Activated naive CD4-positive, alpha-beta T cell treated with anti-CD3 and anti-CD28 coated beads, Interleukin-2, amount 10 ng/mL, durations not matched to agents 7 days and 5 days (primary cell): ENCODE measurements at regions not wholly inside any gene's neighbourhood (a gene's known extent, or its start where the extent isn't known, plus 50 kb on each side); places are given as distances from the start of the nearest gene placed in this dataset.

ENCODE experiments used
- CTCF ChIA-PET: fragments of 350-600 bp; sonication (Branson Sonifier 250); formaldehyde crosslinking; loops from one replicate; lab custom pipeline; 2021; ENCODE audit warnings: antibody characterized with exemption; lab: Charles Lee
- DNase-seq: peaks from one replicate; pipeline ENCODE4 v3.0.0-alpha.2; 2020
- H3K27ac Mint-ChIP-seq: one replicate; pipeline ENCODE4 v1.8.0; 2021; ENCODE audit warnings: mild to moderate bottlenecking, moderate library complexity, mixed read lengths
- H3K27me3 Mint-ChIP-seq: one replicate; pipeline ENCODE4 v1.8.0; 2021; ENCODE audit warnings: mild to moderate bottlenecking, mixed read lengths
- H3K36me3 Mint-ChIP-seq: one replicate; pipeline ENCODE4 v1.8.0; 2021; ENCODE audit warnings: mixed read lengths
- H3K4me1 Mint-ChIP-seq: one replicate; pipeline ENCODE4 v1.8.0; 2021; ENCODE audit warnings: mixed read lengths
- H3K4me3 Mint-ChIP-seq: one replicate; pipeline ENCODE4 v1.8.0; 2021; ENCODE audit warnings: mild to moderate bottlenecking, moderate library complexity, mixed read lengths
- H3K9me3 Mint-ChIP-seq: one replicate; pipeline ENCODE4 v1.8.0; 2021; ENCODE audit warnings: mixed read lengths

DNA sequence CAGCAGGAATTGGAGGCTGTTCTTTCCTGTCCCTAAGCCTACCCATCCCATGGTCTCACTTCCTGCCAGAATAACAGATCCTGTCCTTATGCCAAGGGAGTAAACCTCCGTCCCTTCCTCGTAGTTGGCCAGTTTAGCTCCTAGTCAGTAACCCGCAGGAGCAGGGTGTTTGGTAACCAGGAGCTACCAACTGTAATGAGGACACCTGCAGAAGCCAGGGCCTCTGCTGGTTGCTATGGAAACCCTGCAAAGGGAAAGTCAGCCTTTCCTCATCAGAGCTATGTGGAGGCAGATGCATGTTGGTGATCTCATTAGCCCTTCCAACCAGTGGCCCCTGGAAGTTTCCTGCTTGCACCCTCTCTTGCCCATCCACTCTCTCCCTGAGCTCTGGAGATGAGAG, 368.2 kb upstream of the SULF2 start:
- no peak overlapping the region for H3K4me3 Mint-ChIP-seq
- no peak overlapping the region for H3K27ac Mint-ChIP-seq
- peaks cover 6% of the 10 kb centered on the region for H3K27me3 Mint-ChIP-seq
- no peaks in the 10 kb centered on the region for H3K4me1 Mint-ChIP-seq
- DNase-seq: no peak
- CTCF ChIA-PET: no interaction called here
- no peaks in the 10 kb centered on the region for H3K36me3 Mint-ChIP-seq
- H3K9me3 Mint-ChIP-seq: peaks cover 5% of the 10 kb centered on the region

DNA sequence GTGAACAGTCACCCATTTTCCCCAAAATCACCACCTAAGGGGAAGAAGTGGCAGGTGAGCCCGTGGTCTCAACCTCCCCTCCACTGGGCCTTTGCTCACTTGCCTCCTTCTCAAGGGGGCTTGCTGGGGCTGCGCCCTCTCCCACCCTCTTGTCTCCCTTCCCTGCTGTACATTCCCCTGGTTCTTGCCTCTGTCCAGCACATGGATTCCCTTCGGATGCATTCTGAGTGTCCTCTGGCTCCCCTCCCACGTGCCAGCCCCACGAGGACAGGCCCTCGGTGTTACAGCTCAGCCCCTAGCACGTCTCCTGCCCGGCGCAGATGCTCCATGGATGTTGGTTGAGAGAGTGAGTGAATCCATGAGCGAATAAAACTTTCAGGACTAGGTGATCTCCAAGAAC, 367.8 kb upstream of the SULF2 start:
- no peak overlapping the region for H3K27ac Mint-ChIP-seq

DNA sequence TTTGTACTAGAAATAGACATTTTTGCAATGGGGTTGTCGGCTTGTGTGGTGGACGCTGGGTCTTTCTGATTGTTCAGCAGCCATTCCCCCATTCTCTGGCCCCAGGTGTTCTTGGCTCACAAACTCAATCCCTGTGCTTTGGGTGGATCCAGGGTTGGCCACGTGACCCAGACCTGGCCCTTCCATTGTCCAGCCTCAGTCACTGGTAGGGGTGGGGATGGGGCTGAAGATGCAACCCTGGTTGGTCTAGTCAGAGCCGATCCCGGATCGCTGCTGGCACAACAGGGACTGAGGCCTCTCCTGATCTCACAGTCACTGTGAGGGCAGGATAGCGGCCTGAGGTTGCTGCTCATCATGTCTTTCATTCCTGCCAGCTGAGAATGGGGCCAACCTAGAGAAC, 365.3 kb upstream of the SULF2 start:
- H3K27ac Mint-ChIP-seq: no peak overlapping the region
- no peaks in the 10 kb centered on the region for H3K27me3 Mint-ChIP-seq
- no peak overlapping the region for H3K4me3 Mint-ChIP-seq
- CTCF ChIA-PET: no interaction called here
- H3K9me3 Mint-ChIP-seq: peaks cover 1% of the 10 kb centered on the region
- H3K4me1 Mint-ChIP-seq: no peaks in the 10 kb centered on the region
- DNase-seq: no peak
- no peaks in the 10 kb centered on the region for H3K36me3 Mint-ChIP-seq

More for the DNA sequence above, 367.8 kb upstream of the SULF2 start:
- no peak for DNase-seq
- Mint-ChIP-seq H3K27me3 (peaks cover 3% of the 10 kb centered on the region), H3K9me3 (peaks cover 5% of the 10 kb centered on the region), H3K36me3 (no peaks in the 10 kb centered on the region), H3K4me3 (no peak overlapping the region), H3K4me1 (no peaks in the 10 kb centered on the region)
- CTCF ChIA-PET: no interaction called here

DNA sequence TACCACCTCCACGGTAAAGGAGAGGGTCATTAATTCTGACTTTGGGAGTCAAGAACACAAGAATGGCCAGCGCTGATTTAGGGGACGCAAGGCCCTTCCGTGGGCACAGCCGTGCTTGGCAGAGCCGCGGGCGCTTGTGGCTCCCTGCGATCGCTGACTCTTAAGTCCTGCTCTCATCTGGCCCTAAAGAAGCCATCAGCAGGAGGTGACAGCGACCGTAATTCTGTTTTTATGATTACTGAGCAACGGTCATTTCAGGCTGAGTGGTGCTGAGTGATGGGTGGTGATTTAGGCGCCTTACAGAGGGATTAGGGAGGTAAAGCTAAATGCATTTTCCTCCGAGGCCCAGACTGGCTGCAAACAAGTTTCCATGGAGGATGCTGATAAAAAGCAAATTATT, 364.6 kb upstream of the SULF2 start:
- no peak overlapping the region for H3K27ac Mint-ChIP-seq
- no peaks in the 10 kb centered on the region for H3K9me3 Mint-ChIP-seq
- CTCF ChIA-PET: no interaction called here
- DNase-seq: no peak
- H3K4me3 Mint-ChIP-seq: no peak overlapping the region
- H3K36me3 Mint-ChIP-seq: no peaks in the 10 kb centered on the region
- no peaks in the 10 kb centered on the region for H3K4me1 Mint-ChIP-seq
- H3K27me3 Mint-ChIP-seq: no peaks in the 10 kb centered on the region

DNA sequence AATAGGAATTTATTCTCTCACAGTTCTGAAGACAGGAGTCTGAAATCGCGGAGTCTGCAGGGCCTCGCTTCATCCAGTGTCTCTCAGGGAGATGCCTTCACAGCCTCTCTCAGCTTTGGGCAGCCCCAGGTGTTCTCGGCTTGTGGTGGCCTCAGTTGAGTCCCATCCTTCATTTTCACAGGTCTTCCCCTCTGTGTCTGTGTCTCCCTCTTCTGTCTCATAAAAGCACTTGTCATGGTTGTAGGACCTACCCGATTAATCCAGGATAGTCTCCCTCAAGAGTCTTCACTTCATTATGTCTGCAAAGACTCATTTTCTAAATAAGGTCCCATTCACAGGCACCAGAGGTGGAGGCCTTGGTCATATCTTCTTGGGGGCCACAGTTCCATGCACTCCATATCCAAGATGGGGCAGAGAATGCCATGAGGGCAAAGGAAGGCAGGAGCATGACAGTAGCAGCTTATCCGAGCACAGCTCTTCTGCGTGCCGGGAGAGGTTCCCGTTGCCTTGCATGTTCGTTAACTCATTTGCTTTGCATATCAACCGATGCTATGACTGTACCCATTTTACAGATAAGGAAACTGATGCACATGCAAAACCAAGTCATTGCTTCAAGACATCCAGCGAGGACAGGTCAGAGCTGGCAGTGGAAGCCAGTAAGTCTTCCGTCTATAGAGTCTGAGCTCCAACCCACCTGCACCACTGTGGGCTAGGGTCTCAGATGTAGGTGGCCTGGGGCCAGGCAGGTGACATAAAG, 363.8 kb upstream of the SULF2 start:
- CTCF ChIA-PET: no interaction called here
- Mint-ChIP-seq H3K9me3 (no peaks in the 10 kb centered on the region), H3K36me3 (no peaks in the 10 kb centered on the region), H3K27ac (no peak overlapping the region), H3K4me3 (no peak overlapping the region), H3K4me1 (no peaks in the 10 kb centered on the region), H3K27me3 (no peaks in the 10 kb centered on the region)
- no peak for DNase-seq

DNA sequence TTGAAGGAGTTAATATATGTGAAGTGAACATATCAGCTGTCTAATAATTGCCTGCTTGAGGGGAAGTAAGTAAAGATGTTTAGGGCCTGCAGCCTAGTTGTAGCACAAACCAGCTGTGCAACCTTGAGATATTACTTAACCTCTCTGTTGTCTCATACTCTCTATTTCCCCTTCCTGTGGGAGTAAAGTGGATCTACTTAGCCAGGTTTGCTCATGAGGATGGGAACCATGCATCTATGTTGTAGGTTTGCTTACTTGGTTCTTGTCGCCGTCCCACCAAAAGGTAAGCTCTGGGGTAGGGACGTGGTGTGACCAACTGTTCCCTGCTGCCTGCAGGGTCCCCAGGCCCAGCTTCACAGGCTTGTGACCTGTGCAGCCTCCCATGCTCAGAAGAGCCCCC, 362.7 kb upstream of the SULF2 start:
- H3K36me3 Mint-ChIP-seq: no peaks in the 10 kb centered on the region
- no peak overlapping the region for H3K4me3 Mint-ChIP-seq
- no peak for DNase-seq
- CTCF ChIA-PET: no interaction called here
- no peaks in the 10 kb centered on the region for H3K27me3 Mint-ChIP-seq
- no peaks in the 10 kb centered on the region for H3K9me3 Mint-ChIP-seq
- H3K4me1 Mint-ChIP-seq: no peaks in the 10 kb centered on the region
- H3K27ac Mint-ChIP-seq: no peak overlapping the region

DNA sequence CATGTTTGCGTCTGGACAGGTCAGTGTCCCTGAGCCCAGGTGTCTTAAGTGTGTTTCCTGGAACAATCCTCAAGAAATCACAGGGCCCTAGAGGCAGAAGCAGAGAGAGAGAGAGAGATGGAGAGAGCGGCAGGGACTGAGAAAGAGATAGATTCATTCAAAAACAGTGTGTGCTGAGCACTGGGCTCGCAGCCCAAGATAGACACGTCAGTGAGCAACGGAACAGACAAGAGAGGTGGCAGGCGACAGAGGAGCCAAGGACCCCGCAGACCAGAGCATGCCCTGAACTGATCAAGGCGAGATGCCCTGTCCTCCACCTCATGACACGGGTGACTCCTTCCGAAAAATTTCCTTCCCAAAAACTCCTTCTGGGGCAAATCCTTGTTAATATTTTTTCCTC, 362.0 kb upstream of the SULF2 start:
- Mint-ChIP-seq H3K4me1 (no peaks in the 10 kb centered on the region), H3K36me3 (no peaks in the 10 kb centered on the region), H3K4me3 (no peak overlapping the region), H3K9me3 (no peaks in the 10 kb centered on the region), H3K27ac (no peak overlapping the region), H3K27me3 (peaks cover 2% of the 10 kb centered on the region)
- no peak for DNase-seq
- CTCF ChIA-PET: no interaction called here

DNA sequence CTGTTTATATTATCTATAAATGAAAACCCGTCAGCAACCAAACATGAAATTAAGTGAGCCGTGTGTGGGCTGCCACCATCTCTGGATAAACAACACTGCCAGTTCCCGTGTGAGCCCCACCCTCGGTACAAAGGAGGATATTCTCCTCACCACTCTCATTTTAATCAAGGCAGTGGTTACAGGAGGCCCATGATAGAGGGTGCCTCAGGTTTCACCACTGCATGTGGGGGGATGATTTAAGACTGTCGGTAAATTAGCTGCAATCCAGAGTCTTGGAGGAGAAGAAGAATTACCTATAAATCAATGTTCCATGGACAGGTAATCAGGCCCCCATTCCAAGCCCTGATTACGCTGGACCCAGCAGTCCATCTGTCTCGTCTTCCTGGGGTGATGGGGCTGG, 361.6 kb upstream of the SULF2 start:
- H3K27me3 Mint-ChIP-seq: peaks cover 5% of the 10 kb centered on the region
- H3K36me3 Mint-ChIP-seq: no peaks in the 10 kb centered on the region
- H3K27ac Mint-ChIP-seq: no peak overlapping the region
- no peak overlapping the region for H3K4me3 Mint-ChIP-seq
- CTCF ChIA-PET: no interaction called here
- H3K9me3 Mint-ChIP-seq: no peaks in the 10 kb centered on the region
- DNase-seq: no peak
- no peaks in the 10 kb centered on the region for H3K4me1 Mint-ChIP-seq

DNA sequence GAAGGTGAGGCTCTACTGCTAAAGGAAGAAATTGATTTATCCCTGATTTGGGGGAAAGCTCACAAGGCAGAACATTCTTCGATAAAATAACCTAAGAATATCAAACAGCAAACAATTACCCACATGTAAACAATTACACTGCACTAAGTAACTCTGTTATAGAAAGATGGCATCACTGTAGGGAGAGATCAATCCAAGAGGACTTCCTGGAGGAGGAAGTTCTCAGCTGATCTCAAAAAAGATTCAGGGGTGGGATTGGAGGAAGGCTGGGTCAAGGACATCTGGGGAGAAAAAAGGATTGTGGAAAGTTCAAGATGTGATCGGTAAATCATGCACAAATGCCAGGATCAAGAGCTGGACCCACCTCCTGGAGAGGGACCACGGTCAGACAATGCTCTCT, 361.0 kb upstream of the SULF2 start:
- DNase-seq: no peak
- H3K36me3 Mint-ChIP-seq: no peaks in the 10 kb centered on the region
- peaks cover 5% of the 10 kb centered on the region for H3K27me3 Mint-ChIP-seq
- H3K27ac Mint-ChIP-seq: no peak overlapping the region
- no peak overlapping the region for H3K4me3 Mint-ChIP-seq
- CTCF ChIA-PET: no interaction called here
- H3K9me3 Mint-ChIP-seq: no peaks in the 10 kb centered on the region
- H3K4me1 Mint-ChIP-seq: no peaks in the 10 kb centered on the region

DNA sequence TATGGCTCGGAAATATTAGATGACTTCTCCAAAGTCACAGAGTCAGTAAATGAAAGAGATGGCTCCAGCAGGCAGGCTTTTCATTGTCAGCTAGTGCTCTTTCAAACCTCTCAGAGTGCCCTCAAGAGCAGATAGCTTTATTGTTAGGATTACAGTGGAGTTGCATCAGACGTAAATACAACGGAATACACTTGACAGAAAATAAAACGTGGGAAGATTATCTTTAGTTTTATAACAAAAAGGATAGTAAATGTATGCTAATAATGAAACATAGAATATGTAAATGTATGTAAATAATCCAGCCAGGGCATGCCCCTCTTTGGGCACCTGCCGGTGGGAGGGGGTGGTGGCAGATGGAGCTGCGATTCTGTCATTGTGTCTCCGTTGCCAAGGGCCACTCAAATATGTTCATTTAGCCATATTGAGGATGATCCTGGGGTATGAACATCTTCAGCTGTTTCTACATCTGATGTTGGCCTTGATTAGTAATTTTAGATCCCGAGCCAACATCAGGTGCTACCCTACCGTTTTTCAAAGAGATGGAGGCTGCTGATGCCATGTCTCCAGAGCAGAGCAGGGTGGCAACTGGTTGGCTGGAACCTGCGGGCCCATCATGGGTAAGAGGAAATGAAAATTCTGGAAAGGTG, 358.3 kb upstream of the SULF2 start:
- Mint-ChIP-seq H3K27me3 (peaks cover 5% of the 10 kb centered on the region), H3K36me3 (no peaks in the 10 kb centered on the region), H3K27ac (no peak overlapping the region), H3K9me3 (no peaks in the 10 kb centered on the region), H3K4me3 (no peak overlapping the region), H3K4me1 (no peaks in the 10 kb centered on the region)
- DNase-seq: no peak
- CTCF ChIA-PET: no interaction called here

DNA sequence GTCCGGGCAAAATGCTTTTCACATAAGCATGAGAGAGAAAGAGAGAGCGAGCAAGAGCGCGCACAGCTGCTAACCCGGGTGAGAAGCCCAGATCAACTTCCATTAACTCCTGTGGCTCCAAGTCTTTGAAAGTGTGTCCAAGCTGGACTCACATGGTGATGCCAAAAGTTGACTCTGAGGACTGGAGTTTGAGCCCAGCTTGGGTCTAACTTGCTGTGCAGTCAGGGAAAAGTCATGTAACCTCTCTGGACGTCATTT, 357.2 kb upstream of the SULF2 start:
- DNase-seq: no peak
- H3K27me3 Mint-ChIP-seq: peaks cover 5% of the 10 kb centered on the region

DNA sequence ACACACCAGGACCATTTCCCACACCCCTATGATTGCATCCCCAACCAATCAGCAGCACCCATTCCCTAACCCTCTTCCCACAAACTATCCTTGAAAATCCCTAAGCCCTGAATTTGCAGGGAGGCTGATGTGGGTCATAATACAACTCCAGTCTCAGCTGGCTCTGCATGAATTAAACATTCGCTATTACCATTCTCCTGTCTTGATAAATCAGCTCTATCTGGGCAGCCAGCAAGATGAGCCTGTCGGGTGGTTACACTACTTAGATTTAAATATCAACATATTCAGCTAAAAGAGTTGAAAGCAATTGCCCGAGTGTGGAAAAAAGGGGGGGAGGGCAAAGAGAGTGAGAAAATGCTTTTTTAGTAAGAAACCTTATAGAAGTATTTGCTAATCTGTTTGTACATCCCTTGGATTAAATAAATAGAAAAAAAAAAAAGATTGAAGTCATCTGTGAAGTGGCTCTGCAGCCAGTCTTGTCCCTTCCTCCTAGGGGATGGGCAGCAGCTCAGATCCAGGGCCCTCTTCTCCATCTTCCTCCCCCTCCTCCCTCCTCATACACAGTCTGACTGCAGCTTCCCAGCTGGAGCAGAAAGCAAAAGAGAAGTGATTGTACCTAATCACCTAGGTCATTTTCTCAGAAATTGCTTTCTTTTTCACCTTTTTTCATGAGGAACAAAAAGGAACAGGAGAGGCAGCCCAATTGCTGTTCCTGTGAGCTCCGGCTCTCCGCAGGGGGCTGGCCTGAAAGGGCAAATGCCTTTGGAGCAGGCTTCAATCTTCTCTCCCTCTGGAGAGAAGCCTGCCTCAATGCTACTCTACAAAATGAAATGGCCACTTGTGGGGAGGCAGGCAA, 356.6 kb upstream of the SULF2 start:
- H3K4me3 Mint-ChIP-seq: no peak overlapping the region
- H3K27ac Mint-ChIP-seq: no peak overlapping the region
- no peak for DNase-seq
- peaks cover 5% of the 10 kb centered on the region for H3K27me3 Mint-ChIP-seq
- no peaks in the 10 kb centered on the region for H3K9me3 Mint-ChIP-seq
- H3K36me3 Mint-ChIP-seq: no peaks in the 10 kb centered on the region
- CTCF ChIA-PET: no interaction called here
- H3K4me1 Mint-ChIP-seq: no peaks in the 10 kb centered on the region

More for the DNA sequence above, 357.2 kb upstream of the SULF2 start:
- Mint-ChIP-seq H3K9me3 (no peaks in the 10 kb centered on the region), H3K27ac (no peak overlapping the region), H3K4me1 (no peaks in the 10 kb centered on the region), H3K4me3 (no peak overlapping the region), H3K36me3 (no peaks in the 10 kb centered on the region)
- CTCF ChIA-PET: no interaction called here

DNA sequence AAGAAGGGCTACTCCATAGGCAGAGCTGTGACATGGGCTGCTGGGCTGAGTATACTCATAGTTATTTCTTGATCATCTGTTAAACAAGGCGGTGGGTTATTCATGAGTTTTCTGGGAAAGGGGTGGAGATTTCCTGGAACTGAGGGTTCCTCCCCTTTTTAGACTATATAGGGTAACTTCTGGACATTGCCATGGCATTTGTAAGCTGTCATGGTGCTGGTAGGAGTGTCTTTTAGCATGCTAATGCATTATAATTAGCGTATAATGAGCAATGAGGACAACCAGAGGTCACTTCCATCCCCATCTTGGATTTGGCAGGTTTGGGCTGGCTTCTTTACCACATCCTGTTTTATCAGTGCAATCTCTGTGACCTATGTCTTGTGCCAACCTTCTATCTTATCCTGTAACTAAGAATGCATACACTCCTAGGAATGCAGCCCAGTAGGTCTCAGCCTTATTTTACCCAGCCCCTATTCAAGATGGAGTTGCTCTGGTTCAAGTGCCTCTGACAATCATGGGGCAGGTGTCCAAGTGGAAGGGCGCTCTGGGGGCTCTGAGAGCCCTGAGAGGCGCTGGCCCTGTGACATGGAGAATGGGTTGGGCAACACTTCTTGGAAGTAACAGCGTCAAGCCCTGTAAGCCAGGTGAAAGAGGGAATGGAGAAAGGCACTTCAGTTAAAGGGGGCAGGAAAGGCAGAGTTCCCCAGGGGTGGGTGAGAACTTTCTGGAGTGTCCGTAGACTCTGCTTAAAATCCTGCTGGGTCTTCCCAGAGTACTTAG, 354.2 kb upstream of the SULF2 start:
- Mint-ChIP-seq H3K27me3 (peaks cover 5% of the 10 kb centered on the region), H3K4me1 (no peaks in the 10 kb centered on the region), H3K4me3 (no peak overlapping the region), H3K9me3 (no peaks in the 10 kb centered on the region), H3K36me3 (no peaks in the 10 kb centered on the region), H3K27ac (no peak overlapping the region)
- CTCF ChIA-PET: no interaction called here
- DNase-seq: no peak

DNA sequence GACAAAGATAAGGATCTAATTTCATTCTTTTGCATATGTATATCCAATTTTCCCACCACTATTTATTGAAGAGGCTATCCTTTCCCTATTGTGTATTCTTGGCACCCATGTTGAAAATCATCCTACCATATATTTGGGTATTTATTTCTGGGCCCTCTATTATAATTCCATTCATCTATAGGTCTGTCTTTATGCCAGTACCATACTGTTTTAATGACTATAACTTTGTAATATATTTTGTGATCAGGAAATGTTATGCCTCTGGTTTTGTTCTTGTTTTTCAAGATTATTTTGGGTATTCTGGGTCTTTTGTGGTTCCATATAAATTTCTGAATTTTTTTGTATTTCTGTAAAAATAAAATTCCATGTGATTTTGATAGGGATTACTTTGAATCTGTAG, 347.6 kb upstream of the SULF2 start:
- DNase-seq: no peak
- no peaks in the 10 kb centered on the region for H3K36me3 Mint-ChIP-seq
- no peak overlapping the region for H3K27ac Mint-ChIP-seq
- H3K4me3 Mint-ChIP-seq: no peak overlapping the region
- no peaks in the 10 kb centered on the region for H3K9me3 Mint-ChIP-seq
- H3K4me1 Mint-ChIP-seq: no peaks in the 10 kb centered on the region
- CTCF ChIA-PET: no interaction called here
- H3K27me3 Mint-ChIP-seq: no peaks in the 10 kb centered on the region
